GM18867 (cell line): ENCODE measurements at regions not wholly inside any gene's neighbourhood (a gene's known extent, or its start where the extent isn't known, plus 50 kb on each side); places are given as distances from the start of the nearest gene placed in this dataset.
"Not testable (repeated sequence)": the region's sequence is repeated elsewhere in the genome, so short reads cannot be mapped to it uniquely, and the experiment has no call there.

Source experiments
- ATAC-seq: cut with Tn5 transposase; IDR thresholded peaks from one replicate; pipeline ENCODE4 v1.9.1; 2021; ENCODE audit warnings: mild to moderate bottlenecking, moderate library complexity; ENCODE audit not compliant: unreplicated experiment

DNA sequence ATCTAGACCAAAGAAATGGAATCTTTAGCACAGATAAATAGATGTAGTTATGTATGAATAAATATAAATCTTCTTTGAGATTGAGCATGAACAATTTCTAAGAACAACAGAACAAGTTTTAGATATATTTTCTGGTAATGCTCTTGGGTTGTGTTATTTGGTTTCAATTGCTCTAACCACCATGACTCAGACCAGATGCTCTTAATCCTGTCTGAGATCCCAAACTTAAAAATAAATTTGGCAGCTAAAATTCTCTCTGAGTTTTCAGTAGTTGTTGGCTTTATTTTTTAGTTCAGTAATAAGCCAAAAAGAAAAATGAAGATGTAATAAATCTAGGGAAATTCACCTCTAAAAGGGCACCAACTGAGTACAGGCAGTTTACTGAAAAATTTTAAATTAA, 1693.4 kb downstream of the NCAM2 start:
- no peak for ATAC-seq

DNA sequence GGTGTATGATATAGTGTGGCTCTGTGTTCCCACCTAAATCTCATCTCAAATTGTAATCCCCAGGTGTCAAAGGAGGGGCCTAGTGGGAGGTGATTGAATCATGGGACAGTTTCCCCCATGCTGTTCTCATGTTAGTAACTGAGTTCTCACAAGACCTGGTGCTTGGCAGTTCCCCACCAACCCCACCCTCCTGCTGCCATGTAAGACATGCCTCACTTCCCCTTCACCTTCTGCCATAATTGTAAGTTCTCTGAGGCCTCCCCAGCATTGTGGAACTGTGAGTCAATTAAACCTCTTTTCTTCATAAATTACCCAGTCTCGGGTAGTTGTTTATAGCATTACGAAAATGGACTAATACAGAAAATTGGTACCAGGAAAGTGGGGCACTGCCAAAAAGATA, 1705.3 kb downstream of the NCAM2 start:
- ATAC-seq: no peak

- ATAC-seq: no peak
Observed at GRCh38 chr21:22710721-22711120, 1712.5 kb downstream of the NCAM2 start.

- no peak for ATAC-seq
Observed at GRCh38 chr21:22711636-22712035, 1713.4 kb downstream of the NCAM2 start.

DNA sequence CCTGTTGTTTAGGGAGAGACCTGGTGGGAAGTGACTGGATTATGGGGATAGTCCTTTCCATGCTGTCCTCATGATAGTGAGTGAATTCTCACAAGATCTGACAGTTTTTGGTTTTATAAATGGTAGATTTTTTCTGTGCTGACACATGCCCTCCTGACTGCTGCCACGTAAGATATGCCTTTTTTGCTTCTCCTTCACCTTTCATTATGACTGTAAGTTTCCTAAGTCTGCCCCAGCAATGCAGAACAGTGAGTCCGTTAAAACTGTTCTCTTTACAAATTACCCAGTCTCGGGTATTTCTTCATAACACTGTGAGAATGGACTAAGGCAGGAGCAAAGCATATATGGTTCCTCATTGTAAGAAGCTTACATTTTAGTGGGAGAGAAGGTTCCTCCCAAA, 1727.2 kb downstream of the NCAM2 start:
- ATAC-seq: no peak

DNA sequence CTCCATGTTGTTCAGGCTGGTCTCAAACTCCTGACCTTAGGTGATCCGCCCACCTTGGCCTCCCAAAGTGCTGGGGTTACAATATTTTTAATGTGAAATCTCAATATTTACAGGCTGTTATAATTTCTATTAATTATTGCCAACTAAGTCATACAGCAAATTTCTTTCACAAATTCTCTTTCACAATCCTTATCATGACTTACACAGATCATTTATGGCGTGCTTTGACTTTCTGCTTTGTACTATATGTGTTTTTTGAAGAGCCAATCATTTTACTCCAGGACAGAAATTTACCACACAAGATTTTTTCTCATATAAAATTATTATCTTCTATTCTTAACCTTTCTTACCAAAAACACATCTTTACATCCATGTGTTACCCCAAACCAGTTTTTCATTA, 1729.9 kb downstream of the NCAM2 start:
- no peak for ATAC-seq

GRCh38 chr21:22743085-22743484, 1744.9 kb downstream of the NCAM2 start:
- ATAC-seq: no peak

- no peak for ATAC-seq
Observed at GRCh38 chr21:22754746-22755145, 1756.5 kb downstream of the NCAM2 start.

- no peak for ATAC-seq
Observed at GRCh38 chr21:22758478-22758877, 1760.3 kb downstream of the NCAM2 start.

DNA sequence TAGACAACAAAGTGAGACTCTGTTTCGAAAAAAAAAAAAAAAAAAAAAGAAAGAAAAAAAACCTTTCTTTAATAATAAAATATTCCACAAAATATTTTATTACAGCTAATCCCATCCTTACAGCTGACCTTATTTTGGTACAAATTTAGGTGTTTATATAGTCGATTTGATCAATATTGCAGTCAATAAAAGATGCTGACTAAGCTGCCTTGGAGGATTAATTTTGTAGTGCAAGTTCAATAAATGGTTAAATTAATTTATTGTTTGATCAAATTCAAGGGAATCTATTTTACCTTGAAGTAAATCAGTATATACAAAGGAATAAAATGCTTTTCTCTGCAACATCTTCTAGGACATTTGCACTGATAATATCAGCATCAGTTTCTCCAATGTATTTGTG, 1764.3 kb downstream of the NCAM2 start:
- ATAC-seq: no peak

DNA sequence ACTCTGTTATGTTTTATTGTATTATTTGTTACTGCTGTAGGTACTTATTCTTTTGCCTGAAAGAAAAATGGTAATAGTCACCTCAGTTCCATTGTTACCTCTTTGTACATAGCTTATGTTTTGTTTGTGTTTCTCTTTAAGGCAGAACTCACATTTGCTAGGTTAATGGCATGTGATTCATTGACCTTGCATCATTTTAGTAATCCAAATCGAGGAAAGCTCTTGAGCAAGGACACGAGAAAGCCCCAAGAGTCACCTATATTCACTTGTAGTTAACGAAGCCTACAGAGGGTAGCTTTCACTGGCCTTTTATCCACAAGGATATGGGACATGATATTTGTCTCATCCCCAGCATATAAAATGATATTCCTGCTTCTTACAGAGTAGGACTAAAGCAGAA, 1765.2 kb downstream of the NCAM2 start:
- ATAC-seq: no peak

GRCh38 chr21:22764222-22764621, 1766.0 kb downstream of the NCAM2 start:
- ATAC-seq: no peak

DNA sequence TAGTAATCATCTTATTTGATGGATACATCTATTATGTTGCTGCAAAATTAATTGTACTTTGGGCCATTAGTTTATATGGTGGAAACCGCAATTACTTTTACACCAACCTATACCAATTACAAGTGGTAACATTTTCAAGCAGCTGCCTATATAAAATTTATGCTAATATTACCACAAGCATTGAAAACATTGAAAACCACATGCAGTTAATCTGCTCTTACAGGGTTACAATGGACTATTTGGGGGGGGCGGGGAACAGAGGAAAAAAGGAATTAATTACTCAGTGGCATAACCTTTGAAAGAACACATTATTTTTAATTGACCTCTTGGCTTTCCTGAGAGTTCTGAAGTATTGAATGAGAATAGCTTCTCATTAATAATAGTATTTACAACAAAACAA, 1793.2 kb downstream of the NCAM2 start:
- ATAC-seq: no peak

DNA sequence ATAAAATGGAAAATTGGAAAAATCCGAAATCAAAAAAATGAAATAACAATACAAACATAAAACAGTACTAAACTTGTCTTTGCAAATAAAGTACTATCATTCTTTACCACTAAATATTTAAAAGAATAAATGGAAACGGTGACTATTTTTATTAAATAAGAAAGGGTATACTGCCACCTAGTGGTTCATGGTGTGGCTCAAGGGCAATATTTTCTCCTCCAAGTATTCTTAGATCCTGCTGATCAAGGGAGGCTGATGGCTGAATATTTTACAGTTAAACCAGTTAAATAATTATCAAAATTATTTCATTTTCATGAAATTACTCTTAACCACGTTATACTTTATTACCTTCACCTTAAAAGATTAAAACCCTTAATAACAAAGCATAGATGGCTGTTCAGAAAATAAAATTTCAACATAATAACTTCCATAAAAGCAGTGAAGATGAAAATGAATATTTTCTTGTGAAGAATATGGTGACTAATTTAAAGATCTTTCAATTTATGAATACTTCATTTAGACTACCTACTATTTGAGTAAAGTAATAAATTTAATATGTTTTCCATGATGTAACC, 1793.9 kb downstream of the NCAM2 start:
- ATAC-seq: no peak

GRCh38 chr21:22795091-22795490, 1796.9 kb downstream of the NCAM2 start:
- no peak for ATAC-seq

- no peak for ATAC-seq
Observed at GRCh38 chr21:22795644-22796043, 1797.4 kb downstream of the NCAM2 start.

- no peak for ATAC-seq
Observed at GRCh38 chr21:22796147-22796546, 1797.9 kb downstream of the NCAM2 start.

GRCh38 chr21:22804151-22804550, 1805.9 kb downstream of the NCAM2 start:
- ATAC-seq: no peak

GRCh38 chr21:22806278-22806677, 1808.1 kb downstream of the NCAM2 start:
- ATAC-seq: no peak

GRCh38 chr21:22813201-22813600, 1815.0 kb downstream of the NCAM2 start:
- no peak for ATAC-seq

GRCh38 chr21:22818681-22819485, 1820.7 kb downstream of the NCAM2 start:
- ATAC-seq: not testable (repeated sequence)

GRCh38 chr21:22827422-22827821, 1829.2 kb downstream of the NCAM2 start:
- no peak for ATAC-seq

- ATAC-seq: no peak
Observed at GRCh38 chr21:22842875-22843274, 1844.7 kb downstream of the NCAM2 start.
